ENCODE measurements at regions not wholly inside any gene's neighbourhood (a gene's known extent, or its start where the extent isn't known, plus 50 kb on each side); places are given as distances from the start of the nearest gene placed in this dataset.

- TF ChIP-seq, protein P1, sequence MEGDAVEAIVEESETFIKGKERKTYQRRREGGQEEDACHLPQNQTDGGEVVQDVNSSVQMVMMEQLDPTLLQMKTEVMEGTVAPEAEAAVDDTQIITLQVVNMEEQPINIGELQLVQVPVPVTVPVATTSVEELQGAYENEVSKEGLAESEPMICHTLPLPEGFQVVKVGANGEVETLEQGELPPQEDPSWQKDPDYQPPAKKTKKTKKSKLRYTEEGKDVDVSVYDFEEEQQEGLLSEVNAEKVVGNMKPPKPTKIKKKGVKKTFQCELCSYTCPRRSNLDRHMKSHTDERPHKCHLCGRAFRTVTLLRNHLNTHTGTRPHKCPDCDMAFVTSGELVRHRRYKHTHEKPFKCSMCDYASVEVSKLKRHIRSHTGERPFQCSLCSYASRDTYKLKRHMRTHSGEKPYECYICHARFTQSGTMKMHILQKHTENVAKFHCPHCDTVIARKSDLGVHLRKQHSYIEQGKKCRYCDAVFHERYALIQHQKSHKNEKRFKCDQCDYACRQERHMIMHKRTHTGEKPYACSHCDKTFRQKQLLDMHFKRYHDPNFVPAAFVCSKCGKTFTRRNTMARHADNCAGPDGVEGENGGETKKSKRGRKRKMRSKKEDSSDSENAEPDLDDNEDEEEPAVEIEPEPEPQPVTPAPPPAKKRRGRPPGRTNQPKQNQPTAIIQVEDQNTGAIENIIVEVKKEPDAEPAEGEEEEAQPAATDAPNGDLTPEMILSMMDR (IDR thresholded peaks at IDR 0.05; ENCODE audit: low read length) = no peak
- no peak for TF ChIP-seq EZH2 (optimal IDR thresholded peaks at IDR 0.05; ENCODE audit: low read depth, low read length)
These were observed 152.0 kb upstream of the RAB6C start for GRCh38 chr2:129827311-129828090.
